Karpas-422 (cell line): ENCODE measurements at regions not wholly inside any gene's neighbourhood (a gene's known extent, or its start where the extent isn't known, plus 50 kb on each side); places are given as distances from the start of the nearest gene placed in this dataset.

Experiments
- DNase-seq: peaks from one replicate; pipeline ENCODE4 v3.0.0-alpha.2; 2015
- H2AFZ ChIP-seq: fragments of 200-600 bp; sonication (generic); 2 replicates; pipeline ENCODE4 v1.6.1; 2014; ENCODE audit warnings: antibody characterized with exemption, low read length, mixed read lengths
- H3K27ac ChIP-seq: fragments of 200-600 bp; sonication (generic); 2 replicates; pipeline ENCODE4 v1.5.1; 2014; ENCODE audit warnings: mild to moderate bottlenecking, low read length, moderate library complexity
- H3K27me3 ChIP-seq: fragments of 200-600 bp; sonication (generic); 2 replicates; pipeline ENCODE4 v1.6.1; 2014; ENCODE audit warnings: low read length, mixed read lengths
- H3K36me3 ChIP-seq: fragments of 200-600 bp; sonication (generic); 2 replicates; pipeline ENCODE4 v1.6.1; 2014; ENCODE audit warnings: low read length, mixed read lengths; ENCODE audit not compliant: insufficient read depth
- H3K4me1 ChIP-seq: fragments of 200-600 bp; sonication (generic); 2 replicates; pipeline ENCODE4 v1.6.1; 2014; ENCODE audit warnings: mild to moderate bottlenecking, low read length, mixed read lengths
- H3K4me2 ChIP-seq: fragments of 200-600 bp; sonication (generic); 2 replicates; pipeline ENCODE4 v1.6.1; 2014; ENCODE audit warnings: low read length, low read depth, mild to moderate bottlenecking; ENCODE audit not compliant: poor library complexity, severe bottlenecking
- H3K4me3 ChIP-seq: fragments of 200-600 bp; sonication (generic); 2 replicates; pipeline ENCODE4 v1.5.1; 2014; ENCODE audit warnings: mild to moderate bottlenecking, antibody characterized with exemption, low read length, mixed read lengths
- H3K79me2 ChIP-seq: fragments of 200-600 bp; sonication (generic); 2 replicates; pipeline ENCODE4 v1.6.1; 2014; ENCODE audit warnings: mild to moderate bottlenecking, low read length, mixed read lengths
- H3K9ac ChIP-seq: fragments of 200-600 bp; sonication (generic); 2 replicates; pipeline ENCODE4 v1.6.0; 2014; ENCODE audit warnings: low read length
- H3K9me2 ChIP-seq: fragments of 200-600 bp; sonication (generic), shearing (Covaris generic); replicated peaks from 2 replicates; pipeline ENCODE4 v1.6.0; 2014; ENCODE audit warnings: mild to moderate bottlenecking, low read length, moderate library complexity; ENCODE audit not compliant: insufficient read depth
- H3K9me3 ChIP-seq: fragments of 300-700, 200-600 bp; sonication (generic); 2 replicates; pipeline ENCODE4 v1.6.1; 2014; ENCODE audit warnings: low read length, mixed read lengths
- H4K20me1 ChIP-seq: fragments of 200-600 bp; sonication (generic); 2 replicates; pipeline ENCODE4 v1.6.1; 2014; ENCODE audit warnings: mild to moderate bottlenecking, antibody characterized with exemption, low read length, low read depth; ENCODE audit not compliant: insufficient read depth

DNA sequence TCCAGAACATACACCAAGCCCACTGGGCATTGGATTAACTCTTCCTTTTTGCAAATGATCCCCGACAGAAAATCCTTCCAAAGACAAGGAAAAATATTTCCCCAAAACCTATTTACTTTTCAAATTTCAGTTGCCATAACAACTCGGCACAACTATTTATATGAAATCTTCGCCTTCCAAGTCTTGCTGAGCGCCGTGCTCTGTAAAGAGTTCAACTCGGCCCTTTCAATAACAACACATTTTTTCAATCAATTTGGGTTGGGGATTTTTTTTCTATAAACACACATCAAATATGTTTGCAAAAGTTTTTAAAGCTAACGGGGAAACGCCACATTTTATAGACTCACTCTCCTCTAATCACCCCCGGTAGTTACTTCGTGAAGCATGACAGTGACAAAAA, 333.8 kb downstream of the MN1 start:
- H3K4me3 ChIP-seq: no peak overlapping the region
- peaks cover 5% of the 10 kb centered on the region for H3K9me2 ChIP-seq
- no peaks in the 10 kb centered on the region for H3K36me3 ChIP-seq
- H3K27me3 ChIP-seq: no peaks in the 10 kb centered on the region
- peaks cover 2% of the 10 kb centered on the region; the same call in 1 of the 2 replicates for H4K20me1 ChIP-seq
- no peak overlapping the region for H3K27ac ChIP-seq
- H2AFZ ChIP-seq: no peak overlapping the region
- H3K9ac ChIP-seq: no peak overlapping the region
- no peaks in the 10 kb centered on the region for H3K79me2 ChIP-seq
- no peak for DNase-seq
- no peaks in the 10 kb centered on the region for H3K9me3 ChIP-seq
- no peak overlapping the region for H3K4me2 ChIP-seq
- H3K4me1 ChIP-seq: no peaks in the 10 kb centered on the region

- H3K79me2 ChIP-seq: no peaks in the 10 kb centered on the region
- H3K9ac ChIP-seq: no peak overlapping the region
- H3K9me2 ChIP-seq: peaks cover 5% of the 10 kb centered on the region
- H3K27me3 ChIP-seq: no peaks in the 10 kb centered on the region
- H3K4me2 ChIP-seq: no peak overlapping the region
- no peaks in the 10 kb centered on the region for H3K4me1 ChIP-seq
- no peaks in the 10 kb centered on the region for H3K9me3 ChIP-seq
- no peak overlapping the region for H2AFZ ChIP-seq
- H3K36me3 ChIP-seq: no peaks in the 10 kb centered on the region
- H3K27ac ChIP-seq: no peak overlapping the region
- H3K4me3 ChIP-seq: no peak overlapping the region
- H4K20me1 ChIP-seq: peaks cover 2% of the 10 kb centered on the region; the same call in 1 of the 2 replicates
- DNase-seq: no peak
Measured at GRCh38 chr22:27468712-27469111, 332.8 kb downstream of the MN1 start.

DNA sequence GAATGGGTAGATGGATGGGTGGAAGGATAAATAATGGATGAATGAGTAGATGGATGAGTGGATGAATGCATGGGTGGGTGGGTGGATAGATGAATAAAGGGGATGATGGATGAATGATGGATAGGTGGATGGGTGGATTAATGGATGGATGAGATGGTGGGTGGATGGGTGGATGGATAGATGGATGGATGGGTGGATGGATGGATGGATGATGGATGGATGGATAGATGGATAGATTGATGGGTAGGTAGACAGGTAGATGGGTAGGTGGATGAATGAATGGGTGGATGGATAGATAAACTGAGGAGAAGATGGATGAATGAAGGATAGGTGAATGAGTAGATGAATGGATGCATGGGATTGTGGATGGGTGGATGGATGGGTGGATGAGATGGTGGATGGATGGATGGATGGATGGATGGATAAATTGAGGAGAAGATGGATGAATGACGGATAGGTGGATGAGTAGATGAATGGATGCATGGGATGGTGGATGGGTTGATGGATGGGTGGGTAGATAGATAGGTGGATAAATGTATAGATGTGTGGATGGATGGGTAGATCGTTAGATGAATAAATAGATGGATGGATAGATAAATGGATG, 331.3 kb downstream of the MN1 start:
- Histone ChIP-seq H3K4me2 (no peak overlapping the region), H3K9me3 (no peaks in the 10 kb centered on the region), H3K27me3 (no peaks in the 10 kb centered on the region), H3K36me3 (no peaks in the 10 kb centered on the region), H4K20me1 (peaks cover 2% of the 10 kb centered on the region; the same call in 1 of the 2 replicates), H3K27ac (no peak overlapping the region), H3K9me2 (peaks cover 5% of the 10 kb centered on the region), H3K79me2 (no peaks in the 10 kb centered on the region), H3K9ac (no peak overlapping the region), H3K4me3 (no peak overlapping the region), H3K4me1 (no peaks in the 10 kb centered on the region), H2AFZ (no peak overlapping the region)
- DNase-seq: no peak

DNA sequence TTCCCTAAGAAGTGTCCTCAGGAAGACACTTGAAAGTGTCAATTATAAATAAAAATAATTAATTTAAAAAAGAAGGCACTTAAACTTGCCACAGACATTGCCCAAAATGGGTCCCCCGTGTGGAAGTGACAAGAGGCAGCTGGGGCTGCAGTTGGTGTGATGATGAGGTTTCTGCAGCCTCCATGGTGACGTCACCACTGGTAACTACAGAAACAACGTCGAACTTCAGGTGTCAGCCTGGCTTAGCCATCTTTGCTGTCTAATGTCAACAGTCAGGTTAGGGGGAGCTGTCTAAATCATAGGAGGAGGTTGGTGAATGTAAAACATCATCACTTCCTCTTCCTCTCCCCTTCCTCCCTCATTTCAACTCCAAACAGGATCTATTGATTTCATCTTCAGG, 328.6 kb downstream of the MN1 start:
- Histone ChIP-seq H4K20me1 (no peaks in the 10 kb centered on the region), H3K79me2 (no peaks in the 10 kb centered on the region), H3K27ac (no peak overlapping the region), H3K4me2 (no peak overlapping the region), H3K9ac (no peak overlapping the region), H3K9me3 (no peaks in the 10 kb centered on the region), H3K36me3 (no peaks in the 10 kb centered on the region), H3K9me2 (peaks cover 5% of the 10 kb centered on the region), H2AFZ (no peak overlapping the region), H3K27me3 (no peaks in the 10 kb centered on the region), H3K4me3 (no peak overlapping the region), H3K4me1 (no peaks in the 10 kb centered on the region)
- no peak for DNase-seq

- no peak overlapping the region for H2AFZ ChIP-seq
- no peak overlapping the region for H3K4me2 ChIP-seq
Measured at GRCh38 chr22:27473533-27473932, 328.0 kb downstream of the MN1 start.

GRCh38 chr22:27474112-27474571, 327.4 kb downstream of the MN1 start:
- H3K4me2 ChIP-seq: no peak overlapping the region
- DNase-seq: no peak
- H3K4me3 ChIP-seq: no peak overlapping the region
- no peaks in the 10 kb centered on the region for H4K20me1 ChIP-seq
- no peaks in the 10 kb centered on the region for H3K4me1 ChIP-seq
- no peak overlapping the region for H3K27ac ChIP-seq
- H3K9me3 ChIP-seq: no peaks in the 10 kb centered on the region
- no peaks in the 10 kb centered on the region for H3K27me3 ChIP-seq
- H3K9me2 ChIP-seq: peaks cover 5% of the 10 kb centered on the region
- no peaks in the 10 kb centered on the region for H3K79me2 ChIP-seq
- H3K9ac ChIP-seq: no peak overlapping the region
- no peaks in the 10 kb centered on the region for H3K36me3 ChIP-seq
- H2AFZ ChIP-seq: no peak overlapping the region

More at GRCh38 chr22:27473533-27473932, 328.0 kb downstream of the MN1 start:
- no peaks in the 10 kb centered on the region for H3K4me1 ChIP-seq
- H3K9me2 ChIP-seq: peaks cover 5% of the 10 kb centered on the region
- no peak overlapping the region for H3K27ac ChIP-seq
- H3K9ac ChIP-seq: no peak overlapping the region
- no peaks in the 10 kb centered on the region for H3K36me3 ChIP-seq
- DNase-seq: peak; percentile 68
- no peaks in the 10 kb centered on the region for H3K9me3 ChIP-seq
- no peaks in the 10 kb centered on the region for H3K79me2 ChIP-seq
- no peaks in the 10 kb centered on the region for H3K27me3 ChIP-seq
- no peaks in the 10 kb centered on the region for H4K20me1 ChIP-seq
- H3K4me3 ChIP-seq: no peak overlapping the region

DNA sequence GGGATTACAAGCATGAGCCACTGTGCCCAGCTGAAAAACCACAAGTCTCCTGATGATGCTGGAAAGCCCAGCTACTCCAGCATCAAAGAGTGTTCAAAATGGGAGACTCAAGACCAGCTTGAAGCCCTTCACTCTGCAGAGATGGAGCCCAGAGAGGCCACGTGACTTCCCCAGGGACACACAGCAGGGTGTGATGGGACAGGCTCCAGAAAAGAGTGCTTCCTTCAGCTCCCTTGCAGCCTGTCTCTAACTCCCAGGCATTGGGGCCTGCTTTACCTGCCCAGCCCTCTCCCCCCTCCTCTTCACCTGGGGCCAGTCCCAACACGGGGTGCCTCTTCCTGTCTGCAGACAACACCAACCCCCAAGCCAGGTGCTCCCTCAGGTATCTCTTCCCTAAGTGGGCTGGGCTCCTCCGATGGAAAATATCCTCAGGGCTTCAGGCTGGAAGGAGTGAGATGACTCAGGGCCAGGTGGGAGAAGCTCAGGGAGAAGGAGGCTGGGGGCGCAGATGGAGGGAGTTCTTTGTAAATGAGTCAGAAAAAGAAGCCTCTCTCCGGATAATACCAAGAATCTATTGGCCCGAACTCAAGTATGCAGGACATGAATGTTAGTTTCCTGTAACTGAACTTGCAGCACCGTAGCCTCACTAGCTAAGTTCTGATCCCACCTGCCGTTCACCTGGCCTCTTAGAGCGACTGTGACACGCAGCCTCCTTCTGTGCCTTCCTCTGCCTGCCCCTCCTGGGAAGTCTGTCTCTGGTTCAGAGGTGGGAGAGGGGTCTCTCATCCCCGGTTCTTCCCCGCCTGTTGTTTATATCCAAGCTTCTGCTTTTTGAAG, 326.6 kb downstream of the MN1 start:
- Histone ChIP-seq H3K4me3 (no peak overlapping the region), H3K9ac (no peak overlapping the region), H4K20me1 (no peaks in the 10 kb centered on the region), H3K36me3 (no peaks in the 10 kb centered on the region), H3K4me2 (no peak overlapping the region), H3K27me3 (no peaks in the 10 kb centered on the region), H3K79me2 (no peaks in the 10 kb centered on the region), H3K4me1 (no peaks in the 10 kb centered on the region), H3K9me3 (no peaks in the 10 kb centered on the region), H2AFZ (no peak overlapping the region), H3K27ac (no peak overlapping the region), H3K9me2 (peaks cover 5% of the 10 kb centered on the region)
- DNase-seq: no peak

- no peaks in the 10 kb centered on the region for H4K20me1 ChIP-seq
- H3K79me2 ChIP-seq: no peaks in the 10 kb centered on the region
- H3K9ac ChIP-seq: no peak overlapping the region
- no peak overlapping the region for H2AFZ ChIP-seq
- no peaks in the 10 kb centered on the region for H3K27me3 ChIP-seq
- H3K36me3 ChIP-seq: no peaks in the 10 kb centered on the region
- no peak for DNase-seq
- H3K9me3 ChIP-seq: no peaks in the 10 kb centered on the region
- no peak overlapping the region for H3K4me2 ChIP-seq
- no peak overlapping the region for H3K4me3 ChIP-seq
- H3K4me1 ChIP-seq: no peaks in the 10 kb centered on the region
- peaks cover under 1% of the 10 kb centered on the region; the same call in 1 of the 2 replicates for H3K9me2 ChIP-seq
- H3K27ac ChIP-seq: no peak overlapping the region
Measured at GRCh38 chr22:27475548-27475897, 326.0 kb downstream of the MN1 start.
